Esophagus muscularis mucosa (tissue), 4 donors: ENCODE measurements at regions not wholly inside any gene's neighbourhood (a gene's known extent, or its start where the extent isn't known, plus 50 kb on each side); places are given as distances from the start of the nearest gene placed in this dataset.

Experiments used
- DNase-seq: peaks from one replicate; pipeline ENCODE4 v3.0.0-alpha.2; 2017; ENCODE audit errors: extremely low spot score
- H3K27ac ChIP-seq, 4 donors: fragments of 200-600 bp; sonication (generic); replicated peaks in 1 of 4; 1 replicate in 3 of 4; 2 replicates in 1 of 4; pipeline ENCODE4 v1.5.1; 2016 to 2019; ENCODE audit warnings: mild to moderate bottlenecking in 1 of 4
- H3K27me3 ChIP-seq, 4 donors: fragments of 200-600 bp; sonication (generic); one replicate each; pipeline versions ENCODE4 v1.5.1 to v1.6.0; 2016 to 2019
- H3K36me3 ChIP-seq, 4 donors: fragments of 200-600 bp; sonication (generic); one replicate each; pipeline ENCODE4 v1.5.1; 2016 to 2019
- H3K4me1 ChIP-seq, 4 donors: fragments of 200-600 bp; sonication (generic); one replicate each; pipeline ENCODE4 v1.5.1; 2016 to 2019
- H3K4me3 ChIP-seq, 4 donors: fragments of 200-600 bp; sonication (generic); 1 replicate in 2 of 4; 2 replicates in 2 of 4; pipeline ENCODE4 v1.5.1; 2016 to 2019; ENCODE audit warnings: mild to moderate bottlenecking in 4 of 4, moderate library complexity in 1 of 4
- H3K9me3 ChIP-seq, 4 donors: fragments of 200-600 bp; sonication (generic); 1 replicate in 3 of 4; 2 replicates in 1 of 4; pipeline ENCODE4 v1.5.1; 2016 to 2019
- EP300 ChIP-seq: sonication (generic); formaldehyde crosslinking; IDR thresholded peaks from one replicate; pipeline ENCODE4 v1.6.1; 2017; ENCODE audit warnings: antibody characterized with exemption
- POLR2A ChIP-seq: fragments of 450-650 bp; IDR thresholded peaks from one replicate; pipeline ENCODE4 v1.6.1; 2017; ENCODE audit warnings: antibody characterized with exemption, moderate library complexity, mild to moderate bottlenecking, low read depth
- POLR2AphosphoS5 ChIP-seq, 2 donors: sonication (generic); formaldehyde crosslinking; IDR thresholded peaks; one replicate each; pipeline ENCODE4 v1.6.1; 2017; ENCODE audit warnings: antibody characterized with exemption in 2 of 2
- WGBS: methylation state at CpG from one replicate; pipeline ENCODE4 v1.1.5; 2018; 5-methylcytosine and 5-hydroxymethylcytosine counted together
- intact Hi-C: fragments of 100-400 bp; cut with DNase I; formaldehyde crosslinking; loops from one replicate; pipeline ENCODE4 v1.15.1; 2023
- TF ChIP-seq, protein P1 (sequence below), 3 experiments: fragments of 200-600 bp in 2 of 3; fragments of 450-650 bp in 1 of 3; sonication (generic) in 2 of 3; IDR thresholded peaks; one replicate each; pipeline ENCODE4 v1.5.1; 2017 to 2019; ENCODE audit warnings: antibody characterized with exemption in 3 of 3, mild to moderate bottlenecking in 2 of 3, moderate library complexity in 1 of 3

DNA sequence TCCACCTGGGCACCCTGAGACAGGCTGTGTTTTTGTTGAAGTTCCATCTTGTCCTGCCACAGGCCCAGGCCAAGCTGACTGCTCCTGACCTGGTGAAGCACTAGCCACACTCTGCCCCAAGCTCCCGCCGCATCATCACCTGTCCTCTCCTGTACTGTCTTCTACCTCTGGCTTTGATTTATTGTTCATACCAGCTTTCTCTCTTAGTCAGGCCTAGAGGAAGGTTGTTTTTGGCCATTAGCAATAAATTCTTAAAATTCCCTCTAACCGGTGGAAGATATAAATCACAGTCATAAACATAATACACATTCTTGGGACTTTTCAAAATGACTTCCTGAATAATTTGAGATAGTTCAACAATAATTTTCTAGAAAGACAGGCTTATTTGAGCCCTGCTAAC lies 169.4 kb downstream of the DAD1 start:
- intact Hi-C loops, result no loop called here
- no peak overlapping the region for H3K27ac ChIP-seq
- H3K4me3 ChIP-seq, result no peak overlapping the region

DNA sequence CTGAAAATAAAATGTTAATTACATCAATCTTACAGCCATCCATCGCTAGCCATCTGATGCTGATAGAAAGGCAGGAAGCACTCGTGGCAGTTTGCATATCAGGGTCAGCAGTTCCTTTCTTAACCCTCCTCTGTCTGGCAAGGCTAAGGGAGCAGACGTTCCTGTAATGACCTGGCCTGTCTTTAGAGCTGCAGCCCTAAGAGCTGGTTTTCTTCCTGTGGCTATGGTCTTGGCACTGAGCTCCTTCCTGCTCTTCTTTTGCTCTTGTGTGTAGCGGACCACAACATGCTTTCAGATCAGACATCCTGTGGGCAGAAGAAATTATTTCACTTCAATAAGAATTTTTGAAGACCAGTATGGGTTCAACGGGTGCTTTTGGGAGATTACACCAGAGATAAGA lies 170.4 kb downstream of the DAD1 start:
- intact Hi-C loops, result no loop called here
- TF ChIP-seq, protein P1, sequence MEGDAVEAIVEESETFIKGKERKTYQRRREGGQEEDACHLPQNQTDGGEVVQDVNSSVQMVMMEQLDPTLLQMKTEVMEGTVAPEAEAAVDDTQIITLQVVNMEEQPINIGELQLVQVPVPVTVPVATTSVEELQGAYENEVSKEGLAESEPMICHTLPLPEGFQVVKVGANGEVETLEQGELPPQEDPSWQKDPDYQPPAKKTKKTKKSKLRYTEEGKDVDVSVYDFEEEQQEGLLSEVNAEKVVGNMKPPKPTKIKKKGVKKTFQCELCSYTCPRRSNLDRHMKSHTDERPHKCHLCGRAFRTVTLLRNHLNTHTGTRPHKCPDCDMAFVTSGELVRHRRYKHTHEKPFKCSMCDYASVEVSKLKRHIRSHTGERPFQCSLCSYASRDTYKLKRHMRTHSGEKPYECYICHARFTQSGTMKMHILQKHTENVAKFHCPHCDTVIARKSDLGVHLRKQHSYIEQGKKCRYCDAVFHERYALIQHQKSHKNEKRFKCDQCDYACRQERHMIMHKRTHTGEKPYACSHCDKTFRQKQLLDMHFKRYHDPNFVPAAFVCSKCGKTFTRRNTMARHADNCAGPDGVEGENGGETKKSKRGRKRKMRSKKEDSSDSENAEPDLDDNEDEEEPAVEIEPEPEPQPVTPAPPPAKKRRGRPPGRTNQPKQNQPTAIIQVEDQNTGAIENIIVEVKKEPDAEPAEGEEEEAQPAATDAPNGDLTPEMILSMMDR (IDR thresholded peaks at IDR 0.05), result no peak
- TF ChIP-seq POLR2AphosphoS5 (IDR thresholded peaks at IDR 0.05) (no peak), POLR2A (no peak), EP300 (no peak)
- no peak overlapping the region for H3K27ac ChIP-seq
- no peaks in the 10 kb centered on the region for H3K9me3 ChIP-seq
- no peaks in the 10 kb centered on the region for H3K36me3 ChIP-seq
- no peaks in the 10 kb centered on the region for H3K4me1 ChIP-seq
- no peaks in the 10 kb centered on the region for H3K27me3 ChIP-seq
- H3K4me3 ChIP-seq, result no peak overlapping the region
- WGBS, result 74% methylated on average over 5 of the region's 5 CpGs
- DNase-seq, result no peak

More for the DNA sequence above, 169.4 kb downstream of the DAD1 start:
- DNase-seq, result no peak
- H3K4me1 ChIP-seq, result no peaks in the 10 kb centered on the region
- TF ChIP-seq POLR2AphosphoS5 (IDR thresholded peaks at IDR 0.05) (no peak), EP300 (no peak)
- TF ChIP-seq, protein P1 (IDR thresholded peaks at IDR 0.05), result no peak
- 71% methylated on average over 3 of the region's 3 CpGs for whole genome bisulfite sequencing
- no peaks in the 10 kb centered on the region for H3K27me3 ChIP-seq
- H3K9me3 ChIP-seq, result no peaks in the 10 kb centered on the region
- no peaks in the 10 kb centered on the region for H3K36me3 ChIP-seq

DNA sequence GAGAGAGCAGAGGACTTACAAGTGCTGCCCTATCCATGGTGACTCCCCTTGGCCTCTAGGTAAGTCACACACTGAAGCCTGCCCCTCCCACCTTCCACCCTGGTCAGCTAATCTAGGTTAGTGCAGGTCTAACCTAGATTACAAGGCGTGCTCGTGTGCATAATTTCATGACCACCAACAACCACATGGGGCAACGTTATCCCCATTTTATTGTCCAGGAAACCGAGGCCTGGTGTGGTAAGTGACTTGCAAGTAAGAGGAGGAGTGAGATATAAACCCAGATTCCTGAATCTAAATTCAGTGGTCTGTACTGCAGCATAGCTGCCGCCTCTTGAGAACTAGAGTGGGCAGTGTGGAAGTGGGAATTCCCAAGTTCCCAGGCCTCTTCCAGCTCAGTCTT lies 171.1 kb downstream of the DAD1 start:
- intact Hi-C loops, result no loop called here
- Histone ChIP-seq H3K27ac (no peak overlapping the region), H3K27me3 (no peaks in the 10 kb centered on the region), H3K36me3 (no peaks in the 10 kb centered on the region), H3K4me1 (no peaks in the 10 kb centered on the region), H3K4me3 (no peak overlapping the region), H3K9me3 (no peaks in the 10 kb centered on the region)
- no peak for DNase-seq
- 86% methylated on average over 2 of the region's 5 CpGs for WGBS
- TF ChIP-seq POLR2AphosphoS5 (IDR thresholded peaks at IDR 0.05) (no peak), EP300 (no peak), POLR2A (no peak)
- TF ChIP-seq, protein P1 (IDR thresholded peaks at IDR 0.05), result no peak

DNA sequence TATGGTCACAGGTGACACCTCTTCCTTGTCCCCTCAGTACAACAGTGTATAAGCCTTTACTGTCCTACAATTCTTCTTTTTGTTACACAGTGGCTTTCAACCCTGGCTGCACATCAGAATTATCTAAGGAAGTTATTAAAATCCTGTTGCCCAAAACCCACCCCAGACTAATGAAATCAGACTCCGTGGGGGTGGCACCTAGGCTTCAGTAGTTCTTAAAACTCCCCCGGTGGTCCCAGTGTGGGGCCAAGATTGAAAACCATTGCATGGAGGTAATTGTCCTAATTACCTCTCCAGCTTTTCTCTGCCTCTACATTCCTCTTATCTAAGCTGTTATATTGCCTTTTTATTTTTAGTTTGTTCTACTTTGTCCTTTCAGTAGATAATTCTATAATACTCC lies 172.8 kb downstream of the DAD1 start:
- TF ChIP-seq EP300, result no peak
- TF ChIP-seq, protein P1 (IDR thresholded peaks at IDR 0.05), result no peak
- no peak for TF ChIP-seq POLR2AphosphoS5 (IDR thresholded peaks at IDR 0.05)
- TF ChIP-seq POLR2A, result no peak
- H3K9me3 ChIP-seq, result no peaks in the 10 kb centered on the region
- H3K27ac ChIP-seq, result no peak overlapping the region
- H3K27me3 ChIP-seq, result no peaks in the 10 kb centered on the region
- H3K4me3 ChIP-seq, result no peak overlapping the region
- no peaks in the 10 kb centered on the region for H3K36me3 ChIP-seq
- no peaks in the 10 kb centered on the region for H3K4me1 ChIP-seq
- 80% methylated on average over 2 of the region's 2 CpGs for WGBS
- intact Hi-C loops, result no loop called here
- no peak for DNase-seq

DNA sequence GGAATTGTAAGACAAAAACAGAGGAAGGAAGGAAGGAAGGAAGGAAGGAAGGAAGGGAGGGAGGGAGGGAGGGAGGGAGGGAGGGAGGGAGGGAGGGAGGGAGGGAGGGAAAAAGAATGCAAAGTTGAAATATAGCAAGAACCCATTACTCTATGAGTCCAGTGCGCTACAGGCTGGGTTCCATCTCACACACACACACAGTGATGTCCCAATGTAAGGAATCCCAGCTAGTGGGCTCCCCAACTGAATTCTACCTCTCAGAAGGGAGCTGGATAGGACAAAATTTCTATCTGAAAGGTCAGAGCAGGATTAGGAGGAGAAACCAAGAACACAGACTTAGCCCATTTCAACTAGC lies 173.4 kb downstream of the DAD1 start:
- H3K27me3 ChIP-seq, result no peaks in the 10 kb centered on the region
- DNase-seq, result no peak
- H3K27ac ChIP-seq, result no peak overlapping the region
- H3K4me1 ChIP-seq, result no peaks in the 10 kb centered on the region
- TF ChIP-seq EP300, result no peak
- TF ChIP-seq, protein P1 (IDR thresholded peaks at IDR 0.05), result no peak
- no peak for TF ChIP-seq POLR2A
- no peak for TF ChIP-seq POLR2AphosphoS5 (IDR thresholded peaks at IDR 0.05)
- H3K9me3 ChIP-seq, result no peaks in the 10 kb centered on the region
- WGBS, result 97% methylated on average over 1 of the region's 1 CpG
- intact Hi-C loops, result no loop called here
- H3K4me3 ChIP-seq, result no peak overlapping the region
- H3K36me3 ChIP-seq, result no peaks in the 10 kb centered on the region
